ENCODE measurements at regions not wholly inside any gene's neighbourhood (a gene's known extent, or its start where the extent isn't known, plus 50 kb on each side); places are given as distances from the start of the nearest gene placed in this dataset.

DNA sequence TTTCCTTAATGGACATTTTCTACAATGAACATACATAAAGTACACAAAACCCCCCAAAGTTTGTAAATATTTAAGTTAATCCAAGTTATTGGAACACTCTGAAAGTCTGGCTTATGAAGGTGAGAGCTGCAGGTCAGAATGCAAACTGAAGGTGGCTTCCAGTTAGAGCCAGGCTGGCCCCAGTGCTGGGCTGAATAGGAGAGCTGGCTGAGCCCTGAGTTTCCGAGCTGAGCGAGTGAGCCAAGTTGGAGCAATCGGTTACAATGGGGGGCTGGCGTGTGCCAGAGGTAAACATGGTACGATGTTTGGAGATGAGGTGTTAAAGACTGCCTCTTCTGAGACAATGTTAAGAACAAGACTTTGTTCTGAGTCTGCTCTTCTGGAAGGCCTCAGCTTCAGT lies 230.8 kb upstream of the MCTP2 start:
- DNase-seq, result no peak
- Histone ChIP-seq H3K9me1 (ENCODE audit: insufficient read depth, low read length) (no peaks in the 10 kb centered on the region), H2AFZ (replicated peaks; ENCODE audit: low read length, poor library complexity) (no peak overlapping the region), H3K56ac (ENCODE audit: extremely low read depth, insufficient read depth, low read length) (no peak overlapping the region), H2BK120ac (ENCODE audit: low read depth, low read length) (no peak overlapping the region), H3K9me3 (ENCODE audit: control insufficient read depth, insufficient read depth, low read length) (peaks cover 2% of the 10 kb centered on the region; the same call in 1 of the 2 replicates), H2AK9ac (replicated peaks; ENCODE audit: low read depth, low read length, poor library complexity) (no peak overlapping the region), H3K14ac (replicated peaks; ENCODE audit: low read depth, low read length) (no peak overlapping the region), H2BK15ac (ENCODE audit: low read depth, low read length) (no peak overlapping the region), H3K4me3 (ENCODE audit: insufficient read depth, low read depth, low read length) (no peak overlapping the region), H2BK20ac (ENCODE audit: low read depth, low read length) (no peak overlapping the region), H4K91ac (ENCODE audit: insufficient read depth, low read depth, low read length) (no peak overlapping the region), H2BK5ac (ENCODE audit: low read depth, low read length, poor library complexity, severe bottlenecking) (no peak overlapping the region), H3K4ac (ENCODE audit: low read depth, low read length) (no peak overlapping the region), H3K18ac (ENCODE audit: low read depth, low read length) (no peak overlapping the region), H2AK5ac (ENCODE audit: low read depth, low read length) (no peak overlapping the region), H3K4me1 (ENCODE audit: control insufficient read depth, insufficient read depth, low read length) (no peaks in the 10 kb centered on the region), H3K23ac (ENCODE audit: low read depth, low read length) (no peak overlapping the region), H4K5ac (ENCODE audit: low read depth, low read length) (no peak overlapping the region), H4K8ac (ENCODE audit: low read depth in 2 of 2, low read length in 2 of 2) (no peak overlapping the region), H4K20me1 (ENCODE audit: insufficient read depth, low read length) (no peaks in the 10 kb centered on the region), H3K9ac (ENCODE audit: low read depth, low read length) (no peak overlapping the region), H3K4me2 (ENCODE audit: low read depth, low read length) (no peak overlapping the region), H3K36me3 (ENCODE audit: control insufficient read depth, insufficient read depth, low read length) (no peaks in the 10 kb centered on the region), H3K27me3 (ENCODE audit: control insufficient read depth, insufficient read depth, low read length) (no peaks in the 10 kb centered on the region), H3K79me1 (ENCODE audit: low read depth in 1 of 2, low read length in 2 of 2) (no peaks in the 10 kb centered on the region), H3K27ac (ENCODE audit: insufficient read depth, low read length) (no peak overlapping the region)
- TF ChIP-seq SMC3 (IDR thresholded peaks at IDR 0.05; ENCODE audit: low read depth, low read length), result no peak
- TF ChIP-seq MXI1 (IDR thresholded peaks at IDR 0.05; ENCODE audit: borderline replicate concordance, low read depth, low read length), result no peak
- no peak for TF ChIP-seq CTCF (conservative IDR thresholded peaks at IDR 0.05; ENCODE audit: low read depth, low read length)
- no peak for TF ChIP-seq RFX5 (IDR thresholded peaks at IDR 0.05; ENCODE audit: low read depth, low read length)
- TF ChIP-seq RCOR1 (IDR thresholded peaks at IDR 0.05; ENCODE audit: insufficient replicate concordance, low read length), result no peak
- no peak for TF ChIP-seq CEBPB (IDR thresholded peaks at IDR 0.05; ENCODE audit: low read depth, low read length)
- no peak for TF ChIP-seq NFE2L2 (IDR thresholded peaks at IDR 0.05; ENCODE audit: low read depth, low read length)
- TF ChIP-seq, protein P1, sequence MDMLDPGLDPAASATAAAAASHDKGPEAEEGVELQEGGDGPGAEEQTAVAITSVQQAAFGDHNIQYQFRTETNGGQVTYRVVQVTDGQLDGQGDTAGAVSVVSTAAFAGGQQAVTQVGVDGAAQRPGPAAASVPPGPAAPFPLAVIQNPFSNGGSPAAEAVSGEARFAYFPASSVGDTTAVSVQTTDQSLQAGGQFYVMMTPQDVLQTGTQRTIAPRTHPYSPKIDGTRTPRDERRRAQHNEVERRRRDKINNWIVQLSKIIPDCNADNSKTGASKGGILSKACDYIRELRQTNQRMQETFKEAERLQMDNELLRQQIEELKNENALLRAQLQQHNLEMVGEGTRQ (IDR thresholded peaks at IDR 0.05; ENCODE audit: low read depth, low read length), result no peak
- TF ChIP-seq ELK1 (IDR thresholded peaks at IDR 0.05; ENCODE audit: borderline replicate concordance, low read depth, low read length), result no peak
- TF ChIP-seq POLR2A (IDR thresholded peaks at IDR 0.05; ENCODE audit: low read depth, low read length), result no peak
- no peak for TF ChIP-seq MAFK (IDR thresholded peaks at IDR 0.05; ENCODE audit: low read depth, low read length)
- TF ChIP-seq MAZ (IDR thresholded peaks at IDR 0.05; ENCODE audit: borderline replicate concordance, low read depth, low read length), result no peak
- dilution Hi-C loops (cut with HindIII; ENCODE audit: low sequenced_read_pairs, unreplicated experiment) (no loop called here), intact Hi-C loops (cut with micrococcal nuclease) (no loop called here), in situ Hi-C loops (cut with MboI; ENCODE audit: low sequenced_read_pairs) (no loop called here)
- POLR2A ChIA-PET (ENCODE audit: unreplicated experiment), result no interaction called here
- no peak for ATAC-seq (ENCODE audit: low read depth)
- BruUV-seq (replicated peaks), result no TSS peak
- CTCF ChIA-PET, result no interaction called here
- no CpG with 5 or more reads among the region's 5 CpGs for WGBS, 2 experiments (ENCODE audit: extremely low coverage in 2 of 2, insufficient read length in 1 of 2)
